GM19452 (cell line): ENCODE measurements at regions not wholly inside any gene's neighbourhood (a gene's known extent, or its start where the extent isn't known, plus 50 kb on each side); places are given as distances from the start of the nearest gene placed in this dataset.

Source experiments
- ATAC-seq: cut with Tn5 transposase; IDR thresholded peaks from one replicate; pipeline ENCODE4 v1.9.1; 2021; ENCODE audit not compliant: unreplicated experiment

DNA sequence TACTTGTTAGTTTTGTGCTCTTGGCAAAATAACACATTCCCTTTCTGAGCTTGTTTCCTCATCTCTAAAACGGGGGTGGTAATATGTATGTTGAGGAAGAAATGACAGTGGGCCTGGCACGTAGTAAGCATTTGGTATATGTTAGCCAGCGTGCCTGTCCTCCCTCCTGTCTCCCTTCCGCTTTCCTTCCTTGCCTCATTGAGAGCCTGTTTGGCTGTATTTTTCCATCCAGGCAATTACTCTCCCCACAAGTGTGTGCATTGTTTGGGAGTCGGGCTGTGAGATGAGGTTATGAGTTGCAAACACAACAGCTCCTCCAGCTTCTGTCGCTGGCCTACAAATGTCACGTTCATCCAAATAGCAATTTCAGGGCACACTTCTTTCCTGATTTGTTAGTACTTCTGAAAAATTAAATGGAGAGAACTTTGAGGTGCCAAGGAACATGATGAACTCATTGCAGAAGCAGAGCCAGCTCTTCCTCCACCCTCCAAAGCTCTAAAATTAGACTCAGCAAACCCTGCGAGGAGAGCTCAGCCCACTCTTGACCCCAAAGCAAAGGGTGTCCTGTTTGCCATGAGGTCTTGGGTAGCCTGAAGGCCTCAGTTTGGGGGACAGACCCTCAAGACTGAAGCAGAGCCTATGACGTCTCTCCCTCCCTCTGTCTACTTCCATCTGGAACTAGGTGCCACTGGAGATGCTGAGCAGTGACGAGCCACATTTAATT, 50.7 kb upstream of the TOX2 start:
- no peak for ATAC-seq

DNA sequence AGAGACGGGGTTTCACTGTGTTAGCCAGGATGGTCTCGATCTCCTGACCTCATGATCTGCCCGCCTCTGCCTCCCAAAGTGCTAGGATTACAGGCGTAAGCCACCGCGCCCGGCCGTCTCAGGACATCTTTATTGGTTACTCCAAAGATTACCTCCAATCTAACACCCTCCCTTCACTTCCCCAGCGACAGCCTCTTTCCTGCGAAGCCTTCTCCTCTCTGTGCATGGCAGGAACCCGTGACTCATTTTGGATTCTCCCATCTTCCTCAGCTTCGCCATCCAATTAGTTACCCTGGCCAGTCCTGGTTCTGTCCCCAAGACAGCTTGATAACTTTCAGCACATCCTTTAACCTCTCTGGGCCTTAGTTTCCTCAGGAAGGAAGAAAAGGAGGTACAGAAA, 51.3 kb upstream of the TOX2 start:
- no peak for ATAC-seq

DNA sequence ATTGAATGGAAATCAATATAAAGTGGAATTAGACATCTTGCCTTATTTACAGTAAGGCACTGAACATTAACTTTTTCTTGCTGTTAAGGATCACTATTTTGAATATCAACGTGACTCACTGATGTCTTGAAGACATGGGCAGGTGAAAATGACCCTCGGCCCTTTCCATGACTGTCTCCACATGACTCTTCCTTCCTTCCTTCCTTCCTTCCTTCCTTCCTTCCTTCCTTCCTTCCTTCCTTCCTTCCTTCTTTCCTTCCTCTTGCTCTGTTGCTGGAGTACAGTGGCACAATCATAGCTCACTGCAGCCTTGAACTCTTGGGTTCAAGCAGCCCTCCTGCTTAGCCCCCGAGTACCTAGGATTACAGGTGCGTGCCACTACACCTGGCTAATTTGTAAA, 52.2 kb upstream of the TOX2 start:
- ATAC-seq: no peak

GRCh38 chr20:43859994-43860393, 54.7 kb upstream of the TOX2 start:
- no peak for ATAC-seq

DNA sequence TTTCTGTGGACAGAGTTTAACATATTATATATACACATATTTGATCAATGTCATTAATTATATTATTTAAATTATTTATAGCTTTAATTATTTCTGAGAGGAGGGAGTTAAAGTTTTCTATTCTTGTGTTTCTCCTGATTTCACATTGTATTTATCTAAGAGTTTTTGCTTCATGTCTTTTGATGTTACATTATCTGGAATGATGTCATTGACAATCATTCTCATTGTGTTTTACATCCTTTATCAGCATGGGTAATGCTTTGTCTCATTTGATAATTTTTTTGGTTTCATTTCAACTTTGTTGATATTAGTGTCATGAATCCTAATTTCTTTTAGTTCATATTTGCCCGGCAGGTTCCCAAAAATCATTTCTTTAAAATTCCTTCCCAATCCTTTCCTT, 56.7 kb upstream of the TOX2 start:
- no peak for ATAC-seq

- no peak for ATAC-seq
Measured at GRCh38 chr20:43857127-43857526, 57.5 kb upstream of the TOX2 start.

DNA sequence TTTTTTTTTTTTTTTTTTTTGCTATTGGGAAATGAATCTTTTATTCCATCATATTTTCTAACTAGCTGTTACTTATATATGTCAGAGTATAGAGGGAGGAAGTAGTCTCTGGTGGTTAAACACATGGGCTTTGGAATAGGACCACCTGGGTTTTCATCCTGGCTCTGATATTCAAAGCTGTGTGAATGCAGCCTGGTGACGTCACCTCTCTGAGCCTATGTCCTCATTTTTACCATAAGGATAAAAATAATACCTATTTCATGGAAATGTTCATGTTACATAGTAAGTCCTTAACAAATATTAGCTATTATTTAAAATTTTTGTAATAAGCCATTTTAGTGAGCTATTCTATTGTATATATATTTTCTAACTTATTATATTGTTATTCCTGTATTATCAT, 58.8 kb upstream of the TOX2 start:
- ATAC-seq: no peak

GRCh38 chr20:43853918-43854317, 60.7 kb upstream of the TOX2 start:
- no peak for ATAC-seq

- no peak for ATAC-seq
Measured at GRCh38 chr20:43853174-43853803, 61.4 kb upstream of the TOX2 start.

- no peak for ATAC-seq
Measured at GRCh38 chr20:43849496-43850186, 65.0 kb upstream of the TOX2 start.

- ATAC-seq: no peak
Measured at GRCh38 chr20:43846516-43846905, 68.1 kb upstream of the TOX2 start.

DNA sequence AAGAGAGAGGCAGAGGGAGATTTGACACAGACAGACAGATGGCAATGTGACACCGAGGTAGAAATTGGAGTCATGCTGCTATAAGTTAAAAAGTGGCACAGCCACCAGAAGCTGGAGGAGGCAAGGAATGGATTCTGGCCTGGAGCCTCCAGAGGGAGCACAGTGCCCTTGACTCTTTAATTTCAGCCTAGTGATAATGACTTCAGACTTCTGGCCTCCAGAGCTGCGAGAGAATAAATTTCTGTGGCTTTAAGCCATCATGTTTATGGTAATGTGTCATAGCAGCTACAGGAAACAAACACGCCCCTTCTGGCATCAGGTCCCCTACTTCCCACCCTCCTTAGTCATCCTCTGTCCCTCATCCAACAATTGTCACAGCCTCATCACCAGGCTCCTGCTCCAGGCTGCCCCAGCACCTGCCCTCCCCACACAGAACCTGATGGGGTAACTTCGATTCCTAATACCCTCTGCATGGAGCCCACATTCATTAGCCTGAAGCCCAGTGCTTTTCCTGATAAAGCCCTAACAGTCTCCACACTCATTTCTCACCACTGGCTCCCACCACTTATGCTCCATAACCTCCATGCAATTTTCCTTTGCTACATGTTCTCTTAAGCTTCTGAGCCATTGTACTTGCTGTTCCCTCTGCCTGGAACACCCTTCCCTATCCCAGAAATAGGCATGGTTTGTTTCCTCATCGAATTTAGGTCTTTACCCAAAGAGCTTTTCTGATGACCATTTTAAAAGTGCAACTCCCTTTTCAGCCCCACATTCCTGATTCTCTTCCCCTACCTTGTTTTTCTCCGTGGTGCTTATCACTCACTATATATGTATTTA, 69.7 kb upstream of the TOX2 start:
- ATAC-seq: no peak

GRCh38 chr20:43843965-43844660, 70.5 kb upstream of the TOX2 start:
- ATAC-seq: no peak

GRCh38 chr20:43843096-43843964, 71.3 kb upstream of the TOX2 start:
- ATAC-seq: no peak

DNA sequence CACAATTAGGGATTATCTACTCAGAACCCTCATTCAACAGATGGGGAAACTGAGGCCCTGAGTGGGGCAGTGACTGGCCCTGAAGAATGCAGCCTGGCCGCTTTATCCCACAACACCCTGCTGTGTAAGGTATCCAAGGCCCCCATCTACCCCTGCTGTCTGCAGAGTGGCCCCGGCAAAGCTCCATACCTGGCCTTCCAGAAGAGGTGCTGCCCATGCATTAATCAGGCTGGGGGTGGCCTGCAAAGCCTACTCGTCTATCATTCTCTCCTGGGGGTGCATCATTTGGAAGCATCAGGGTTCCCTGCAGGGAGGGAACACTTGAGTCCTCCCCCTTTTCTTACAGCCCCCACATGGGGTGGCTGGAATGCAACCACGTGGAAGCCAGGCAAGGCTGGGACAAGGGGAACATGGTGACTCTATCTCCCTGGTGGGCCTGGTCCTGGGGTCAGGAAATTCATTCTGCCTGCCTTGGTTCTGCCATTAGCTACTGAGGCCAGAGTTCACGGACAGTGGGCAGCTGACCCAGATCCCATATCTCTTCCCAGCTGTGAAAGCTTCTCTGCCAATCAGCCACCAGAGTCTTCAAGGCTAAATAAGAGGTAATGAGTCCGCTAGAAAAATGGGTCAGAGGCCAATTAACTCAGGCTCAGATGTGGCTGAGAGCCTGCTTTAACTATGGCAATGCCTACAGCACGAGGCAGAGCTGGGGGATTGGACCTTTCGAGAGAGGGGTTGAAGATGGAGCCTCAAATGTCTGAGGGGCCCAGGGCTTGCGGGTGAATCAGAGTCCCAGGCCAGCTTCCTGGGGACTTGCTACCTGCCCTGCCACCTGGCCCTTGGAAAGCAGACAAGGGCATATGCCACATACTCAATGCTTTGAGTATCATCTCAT, 72.3 kb upstream of the TOX2 start:
- no peak for ATAC-seq

DNA sequence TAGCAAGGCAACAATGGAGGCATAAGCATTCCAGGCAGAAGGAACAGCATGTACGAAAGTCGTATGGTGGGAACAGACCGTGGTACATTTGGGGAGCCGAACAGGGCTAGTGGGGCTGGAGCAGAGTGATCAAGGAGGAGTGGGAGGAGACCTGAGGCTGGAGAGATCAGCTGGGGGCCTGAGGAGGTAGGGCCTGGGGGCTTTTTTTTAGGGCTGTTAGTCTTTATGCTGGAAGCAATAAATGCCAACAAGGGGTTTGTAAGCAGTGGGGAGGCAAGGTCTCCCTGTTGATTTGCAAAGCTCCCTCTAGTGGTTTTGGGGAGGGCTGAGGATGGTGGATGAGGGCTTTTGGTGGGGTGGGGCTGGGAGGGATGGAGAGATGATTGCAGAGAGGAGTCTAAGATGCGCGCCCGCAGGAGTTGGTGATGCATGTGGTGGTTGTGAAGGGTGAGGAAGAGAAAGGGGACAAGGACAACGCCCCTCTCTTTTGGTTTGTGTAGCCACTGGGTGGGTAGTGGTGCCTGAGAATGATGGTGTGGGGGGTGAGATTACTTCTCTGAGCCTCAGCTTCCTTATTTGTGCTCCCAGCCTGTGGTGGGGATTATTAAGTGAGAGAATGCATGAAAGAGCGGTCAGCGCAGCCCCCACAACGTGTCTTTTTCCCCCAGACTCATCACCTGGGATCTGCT, 74.1 kb upstream of the TOX2 start:
- ATAC-seq: no peak

- ATAC-seq: peak; percentile 56
Measured at GRCh38 chr20:43839793-43840199, 74.9 kb upstream of the TOX2 start.

DNA sequence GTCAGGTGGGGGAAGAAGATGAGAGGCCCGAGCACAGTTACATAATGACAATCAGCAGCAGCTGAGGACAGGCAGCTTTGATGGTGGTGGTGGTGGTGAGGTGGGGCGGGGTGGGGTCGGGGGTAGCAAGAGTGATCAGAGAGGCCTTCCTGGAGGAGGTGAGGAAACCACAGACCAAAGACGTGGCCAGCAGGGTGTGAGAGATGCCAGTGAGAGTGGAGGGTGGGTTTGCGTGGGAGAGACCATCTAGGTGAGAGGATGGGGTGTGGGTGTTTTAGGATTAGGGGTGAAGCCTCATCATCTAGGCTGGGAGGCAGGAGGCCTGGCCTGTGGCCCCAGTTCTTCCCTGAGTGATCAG, 76.0 kb upstream of the TOX2 start:
- no peak for ATAC-seq
